Lower leg skin (tissue), 3 donors: ENCODE measurements at regions not wholly inside any gene's neighbourhood (a gene's known extent, or its start where the extent isn't known, plus 50 kb on each side); places are given as distances from the start of the nearest gene placed in this dataset.

Experiments
- POLR2A ChIP-seq, 2 donors: fragments of 450-650 bp; IDR thresholded peaks; one replicate each; pipeline ENCODE4 v1.6.1; 2016 to 2017; ENCODE audit warnings: antibody characterized with exemption in 2 of 2, mild to moderate bottlenecking in 1 of 2, moderate library complexity in 1 of 2
- TF ChIP-seq, protein P1 (sequence below), 3 donors: fragments of 450-650 bp; IDR thresholded peaks; one replicate each; pipeline ENCODE4 v1.5.1; 2016; ENCODE audit warnings: antibody characterized with exemption in 3 of 3, mild to moderate bottlenecking in 3 of 3, moderate library complexity in 2 of 3

DNA sequence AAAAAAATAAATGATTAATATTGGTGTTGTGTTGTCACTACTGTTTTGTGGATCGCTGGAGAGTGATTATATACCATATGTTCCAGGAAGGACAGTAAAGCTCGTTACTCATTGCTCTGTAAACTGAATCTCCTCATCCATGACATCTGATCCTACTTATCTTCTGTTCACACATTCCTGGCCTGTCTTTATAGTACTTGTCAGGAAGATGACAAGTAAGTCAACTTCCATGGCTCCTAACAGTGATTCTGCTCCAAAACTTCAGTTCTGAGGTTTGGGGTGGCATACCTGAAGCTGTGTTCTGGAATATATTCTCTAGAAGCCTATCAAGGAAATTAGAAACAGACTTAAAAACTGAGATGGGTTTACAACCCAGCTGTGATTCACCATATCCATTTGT, 288.9 kb downstream of the ZBBX start:
- TF ChIP-seq, protein P1, sequence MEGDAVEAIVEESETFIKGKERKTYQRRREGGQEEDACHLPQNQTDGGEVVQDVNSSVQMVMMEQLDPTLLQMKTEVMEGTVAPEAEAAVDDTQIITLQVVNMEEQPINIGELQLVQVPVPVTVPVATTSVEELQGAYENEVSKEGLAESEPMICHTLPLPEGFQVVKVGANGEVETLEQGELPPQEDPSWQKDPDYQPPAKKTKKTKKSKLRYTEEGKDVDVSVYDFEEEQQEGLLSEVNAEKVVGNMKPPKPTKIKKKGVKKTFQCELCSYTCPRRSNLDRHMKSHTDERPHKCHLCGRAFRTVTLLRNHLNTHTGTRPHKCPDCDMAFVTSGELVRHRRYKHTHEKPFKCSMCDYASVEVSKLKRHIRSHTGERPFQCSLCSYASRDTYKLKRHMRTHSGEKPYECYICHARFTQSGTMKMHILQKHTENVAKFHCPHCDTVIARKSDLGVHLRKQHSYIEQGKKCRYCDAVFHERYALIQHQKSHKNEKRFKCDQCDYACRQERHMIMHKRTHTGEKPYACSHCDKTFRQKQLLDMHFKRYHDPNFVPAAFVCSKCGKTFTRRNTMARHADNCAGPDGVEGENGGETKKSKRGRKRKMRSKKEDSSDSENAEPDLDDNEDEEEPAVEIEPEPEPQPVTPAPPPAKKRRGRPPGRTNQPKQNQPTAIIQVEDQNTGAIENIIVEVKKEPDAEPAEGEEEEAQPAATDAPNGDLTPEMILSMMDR (IDR thresholded peaks at IDR 0.05), result no peak
- no peak for TF ChIP-seq POLR2A (IDR thresholded peaks at IDR 0.05)
